DND-41 (cell line): ENCODE measurements at regions not wholly inside any gene's neighbourhood (a gene's known extent, or its start where the extent isn't known, plus 50 kb on each side); places are given as distances from the start of the nearest gene placed in this dataset.

ENCODE experiments used
- EZH2 ChIP-seq: IDR thresholded peaks from 3 replicates; pipeline ENCODE4 v1.6.1; 2012; ENCODE audit warnings: borderline replicate concordance, low read depth, mild to moderate bottlenecking, moderate library complexity, low read length, inconsistent platforms; ENCODE audit not compliant: severe bottlenecking
- TF ChIP-seq, protein P1 (sequence below): IDR thresholded peaks from 2 replicates; pipeline ENCODE4 v1.5.1; 2012; ENCODE audit warnings: borderline replicate concordance, low read length, moderate library complexity, mild to moderate bottlenecking; ENCODE audit not compliant: poor library complexity, severe bottlenecking; ENCODE audit errors: extremely low read depth

DNA sequence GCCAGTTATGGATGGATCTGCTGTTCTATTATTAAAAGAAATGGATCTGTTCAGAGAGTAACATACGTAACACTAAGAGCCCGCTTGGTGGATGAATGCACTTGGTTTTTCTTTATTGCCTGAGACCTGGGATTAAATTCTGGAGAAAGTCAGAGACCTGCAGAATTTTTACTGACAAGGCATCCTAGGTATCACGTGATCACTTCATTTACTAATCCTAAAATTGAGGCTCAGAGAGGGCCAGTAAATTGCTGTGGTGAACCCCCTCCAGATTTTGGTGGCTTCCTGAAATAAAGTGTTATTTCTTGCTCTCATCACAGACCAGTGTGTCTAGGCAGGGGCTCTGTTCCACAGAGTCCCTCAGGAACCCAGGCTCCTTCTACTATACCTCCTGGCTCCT is 187.9 kb upstream of the LARGE1 start:
- TF ChIP-seq EZH2, result no peak
- TF ChIP-seq, protein P1, sequence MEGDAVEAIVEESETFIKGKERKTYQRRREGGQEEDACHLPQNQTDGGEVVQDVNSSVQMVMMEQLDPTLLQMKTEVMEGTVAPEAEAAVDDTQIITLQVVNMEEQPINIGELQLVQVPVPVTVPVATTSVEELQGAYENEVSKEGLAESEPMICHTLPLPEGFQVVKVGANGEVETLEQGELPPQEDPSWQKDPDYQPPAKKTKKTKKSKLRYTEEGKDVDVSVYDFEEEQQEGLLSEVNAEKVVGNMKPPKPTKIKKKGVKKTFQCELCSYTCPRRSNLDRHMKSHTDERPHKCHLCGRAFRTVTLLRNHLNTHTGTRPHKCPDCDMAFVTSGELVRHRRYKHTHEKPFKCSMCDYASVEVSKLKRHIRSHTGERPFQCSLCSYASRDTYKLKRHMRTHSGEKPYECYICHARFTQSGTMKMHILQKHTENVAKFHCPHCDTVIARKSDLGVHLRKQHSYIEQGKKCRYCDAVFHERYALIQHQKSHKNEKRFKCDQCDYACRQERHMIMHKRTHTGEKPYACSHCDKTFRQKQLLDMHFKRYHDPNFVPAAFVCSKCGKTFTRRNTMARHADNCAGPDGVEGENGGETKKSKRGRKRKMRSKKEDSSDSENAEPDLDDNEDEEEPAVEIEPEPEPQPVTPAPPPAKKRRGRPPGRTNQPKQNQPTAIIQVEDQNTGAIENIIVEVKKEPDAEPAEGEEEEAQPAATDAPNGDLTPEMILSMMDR, result no peak
